ENCODE measurements at regions not wholly inside any gene's neighbourhood (a gene's known extent, or its start where the extent isn't known, plus 50 kb on each side); places are given as distances from the start of the nearest gene placed in this dataset.
A peak's percentile ranks its signal among the peaks of the same experiment; 100 is the strongest.

DNA sequence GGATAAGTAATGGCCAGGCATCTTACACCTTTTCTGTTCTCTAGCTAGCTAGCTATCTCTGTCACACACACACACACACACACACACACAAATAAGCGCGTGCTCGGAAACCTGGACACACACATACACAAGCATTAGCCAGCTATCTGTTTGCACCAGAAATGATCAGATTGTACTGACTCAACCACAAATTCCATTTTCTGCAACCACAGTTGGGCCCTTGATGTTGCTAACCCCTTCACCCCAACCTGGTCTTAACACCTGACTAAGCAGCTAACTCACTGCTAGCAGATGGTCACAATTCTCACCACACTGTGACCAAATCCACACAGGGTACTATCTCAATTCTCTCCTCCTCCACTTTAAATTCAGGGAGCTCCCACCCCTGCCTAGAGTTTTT is 183.0 kb upstream of the THBS1 start:
- Mint-ChIP-seq H3K36me3 (no peaks in the 10 kb centered on the region), H3K27me3 (peaks cover 0 to 7% of the 10 kb centered on the region in 2 donors), H3K4me1 (no peaks in the 10 kb centered on the region), H3K27ac (no peak overlapping the region), H3K9me3 (peaks cover 0 to 2% of the 10 kb centered on the region in 2 donors), H3K4me3 (no peak overlapping the region)
- no peak for ATAC-seq (replicated peaks)
- DNase-seq, result no peak

DNA sequence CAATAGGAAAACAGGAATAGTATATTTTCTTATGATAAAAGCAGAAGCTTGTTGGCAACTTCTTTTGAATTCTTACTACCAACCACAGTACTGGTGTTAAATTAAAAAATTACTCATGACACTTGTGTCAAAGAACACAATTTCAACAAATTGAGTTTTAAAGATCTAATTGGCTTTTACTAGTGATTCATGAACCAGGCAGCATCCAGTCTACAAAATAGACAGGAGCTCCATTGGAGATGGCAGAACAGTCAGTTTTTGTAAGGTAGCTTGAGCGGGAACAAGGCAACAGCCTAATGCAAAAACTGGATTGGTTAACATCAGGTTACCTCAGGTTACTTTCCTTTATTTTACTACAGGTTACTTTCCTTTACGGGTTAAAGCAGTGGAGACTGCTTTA is 181.3 kb upstream of the THBS1 start:
- H3K27ac Mint-ChIP-seq, result no peak overlapping the region
- H3K36me3 Mint-ChIP-seq, result no peaks in the 10 kb centered on the region
- H3K4me3 Mint-ChIP-seq, result no peak overlapping the region
- no peaks in the 10 kb centered on the region for H3K4me1 Mint-ChIP-seq
- ATAC-seq (replicated peaks) (no peak), DNase-seq (no peak)
- peaks cover 0 to 2% of the 10 kb centered on the region in 2 donors for H3K9me3 Mint-ChIP-seq
- H3K27me3 Mint-ChIP-seq, result peaks cover 3 to 7% of the 10 kb centered on the region in 2 donors

DNA sequence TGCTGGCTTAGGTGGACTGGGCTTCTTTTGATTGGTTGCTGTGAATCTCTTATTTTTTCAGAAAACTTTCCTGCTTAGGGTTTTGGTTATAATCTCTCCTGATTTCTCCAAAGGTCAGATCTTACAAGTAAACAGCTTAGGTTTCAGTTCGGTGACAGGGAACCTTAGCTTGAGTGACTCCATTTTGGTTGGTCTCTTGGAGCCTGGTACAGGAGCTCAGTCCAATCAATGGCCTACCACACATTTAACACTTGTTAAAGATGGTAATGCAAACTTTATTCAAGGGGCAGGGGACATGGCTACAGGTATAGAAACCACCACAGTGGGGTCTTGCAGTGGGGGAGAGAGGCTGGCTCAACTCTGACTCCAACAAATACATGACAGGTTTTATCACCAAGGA is 180.9 kb upstream of the THBS1 start:
- H3K4me1 Mint-ChIP-seq, result no peaks in the 10 kb centered on the region
- no peak overlapping the region for H3K4me3 Mint-ChIP-seq
- H3K27ac Mint-ChIP-seq, result no peak overlapping the region
- peaks cover 0 to 2% of the 10 kb centered on the region in 2 donors for H3K9me3 Mint-ChIP-seq
- no peaks in the 10 kb centered on the region for H3K36me3 Mint-ChIP-seq
- ATAC-seq (replicated peaks) (no peak), DNase-seq (no peak)
- peaks cover 5 to 7% of the 10 kb centered on the region in 2 donors for H3K27me3 Mint-ChIP-seq

DNA sequence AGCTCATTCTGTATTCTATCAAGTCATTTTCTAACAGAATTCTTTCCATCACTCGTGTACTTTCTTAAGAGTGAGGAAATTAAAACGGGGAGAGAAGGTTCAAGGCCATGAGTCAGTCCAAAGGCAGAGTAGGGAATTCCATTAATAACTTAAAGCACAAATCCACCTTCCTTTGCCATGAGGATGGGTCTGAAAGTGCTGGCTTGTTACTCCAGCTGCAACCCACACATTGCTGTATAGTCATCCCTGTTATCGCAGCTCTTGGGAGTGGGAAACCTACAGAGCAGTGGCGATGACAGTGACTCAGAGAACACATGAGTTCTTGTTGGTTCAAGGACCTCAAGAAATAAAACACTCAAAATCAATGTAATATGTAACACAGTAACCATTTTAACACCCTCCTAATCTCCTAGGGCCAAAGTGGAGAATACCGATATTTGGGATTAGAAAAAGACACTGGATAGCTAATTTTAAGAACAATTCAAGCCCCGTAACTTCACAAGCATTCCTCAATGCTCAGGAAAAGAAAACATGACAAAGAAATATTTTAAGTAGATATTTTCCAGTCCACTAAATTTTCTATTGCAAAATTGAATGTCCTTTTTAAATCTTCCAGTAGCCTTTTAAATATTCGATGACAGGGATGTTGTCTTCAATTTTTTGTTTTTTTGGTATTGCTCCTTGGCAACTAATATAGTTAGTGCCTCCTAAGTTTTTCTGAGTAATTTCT is 179.9 kb upstream of the THBS1 start:
- Mint-ChIP-seq H3K27me3 (peaks cover 0 to 12% of the 10 kb centered on the region in 2 donors), H3K4me1 (no peaks in the 10 kb centered on the region), H3K27ac (no peak overlapping the region), H3K4me3 (no peak overlapping the region), H3K9me3 (peaks cover 0 to 2% of the 10 kb centered on the region in 2 donors), H3K36me3 (no peaks in the 10 kb centered on the region)
- ATAC-seq (replicated peaks), result no peak
- DNase-seq, result no peak

DNA sequence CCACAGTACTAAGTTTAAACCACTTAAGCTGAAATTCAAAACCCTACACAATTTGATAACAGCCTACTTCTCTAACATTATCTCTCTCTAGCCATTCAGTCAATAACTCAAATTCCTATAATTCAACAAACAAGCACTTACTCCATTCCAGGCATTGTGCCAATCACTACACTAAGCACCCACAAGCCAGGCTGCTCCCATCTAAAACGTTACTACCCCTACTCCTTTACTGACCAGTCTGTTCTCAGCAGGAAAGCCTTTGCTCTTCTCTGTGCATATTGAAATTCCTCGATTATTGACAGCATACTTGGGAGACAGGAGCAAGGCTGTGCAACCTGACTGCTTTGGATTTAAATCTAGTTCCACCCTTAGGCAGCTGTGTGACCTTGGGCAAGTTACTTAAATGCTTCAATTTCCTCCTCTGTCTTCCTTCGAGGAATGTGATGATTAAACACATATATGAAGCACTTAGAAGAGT is 177.2 kb upstream of the THBS1 start:
- Mint-ChIP-seq H3K9me3 (no peaks in the 10 kb centered on the region), H3K27me3 (peaks cover 10 to 25% of the 10 kb centered on the region in 2 donors), H3K4me1 (peaks cover 2 to 7% of the 10 kb centered on the region in 2 donors), H3K4me3 (no peak overlapping the region), H3K27ac (no peak overlapping the region), H3K36me3 (no peaks in the 10 kb centered on the region)
- ATAC-seq (replicated peaks) (no peak), DNase-seq (no peak)

DNA sequence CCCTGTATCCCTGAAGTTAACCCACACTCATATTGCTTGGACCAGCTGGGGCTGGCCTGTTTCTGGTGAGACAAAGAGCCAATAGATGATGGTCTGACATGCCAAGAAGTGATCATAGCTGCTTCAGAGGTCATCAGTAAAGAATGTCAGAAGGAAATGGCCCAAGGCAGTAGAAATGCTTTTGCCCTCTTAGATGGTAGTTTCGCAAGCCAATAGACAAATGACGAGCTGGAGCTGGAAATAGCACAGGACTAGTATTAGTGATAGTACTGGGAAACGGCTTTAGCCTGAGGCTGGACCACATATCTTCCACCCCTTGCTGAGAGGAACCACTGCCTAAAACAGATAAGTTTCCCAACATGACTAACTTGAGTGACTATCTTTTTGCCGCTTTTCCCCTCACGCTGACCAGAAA is 176.1 kb upstream of the THBS1 start:
- Mint-ChIP-seq H3K36me3 (no peaks in the 10 kb centered on the region), H3K27ac (no peak overlapping the region), H3K27me3 (peaks cover 10 to 25% of the 10 kb centered on the region in 2 donors), H3K9me3 (no peaks in the 10 kb centered on the region), H3K4me1 (peaks cover 2 to 7% of the 10 kb centered on the region in 2 donors), H3K4me3 (no peak overlapping the region)
- no peak for ATAC-seq (replicated peaks)
- DNase-seq, result no peak

DNA sequence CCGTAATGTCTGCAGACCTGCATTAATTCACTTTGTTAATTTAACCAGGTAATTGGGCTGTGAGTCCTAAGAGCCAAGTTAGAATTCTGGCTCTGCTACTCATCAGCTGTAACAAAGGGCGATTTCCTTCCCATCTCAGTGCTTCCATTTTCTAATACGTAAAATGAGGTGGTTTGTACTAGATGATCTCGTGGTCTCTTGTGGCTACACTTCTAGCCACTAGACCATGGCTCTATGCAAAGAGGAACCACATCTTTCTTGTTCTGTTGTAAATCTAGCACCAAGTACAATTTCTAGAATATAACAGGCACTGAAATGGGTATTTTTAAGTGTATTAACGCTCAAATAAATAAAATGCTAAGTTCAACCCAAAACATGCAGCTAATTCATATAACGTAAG is 174.4 kb upstream of the THBS1 start:
- no peak overlapping the region for H3K27ac Mint-ChIP-seq
- peaks cover 2 to 10% of the 10 kb centered on the region in 2 donors for H3K4me1 Mint-ChIP-seq
- H3K36me3 Mint-ChIP-seq, result no peaks in the 10 kb centered on the region
- DNase-seq, result no peak
- no peak overlapping the region for H3K4me3 Mint-ChIP-seq
- H3K27me3 Mint-ChIP-seq, result peaks cover 10 to 32% of the 10 kb centered on the region in 2 donors
- ATAC-seq (replicated peaks), result peak; percentile 59 to 75
- no peaks in the 10 kb centered on the region for H3K9me3 Mint-ChIP-seq

DNA sequence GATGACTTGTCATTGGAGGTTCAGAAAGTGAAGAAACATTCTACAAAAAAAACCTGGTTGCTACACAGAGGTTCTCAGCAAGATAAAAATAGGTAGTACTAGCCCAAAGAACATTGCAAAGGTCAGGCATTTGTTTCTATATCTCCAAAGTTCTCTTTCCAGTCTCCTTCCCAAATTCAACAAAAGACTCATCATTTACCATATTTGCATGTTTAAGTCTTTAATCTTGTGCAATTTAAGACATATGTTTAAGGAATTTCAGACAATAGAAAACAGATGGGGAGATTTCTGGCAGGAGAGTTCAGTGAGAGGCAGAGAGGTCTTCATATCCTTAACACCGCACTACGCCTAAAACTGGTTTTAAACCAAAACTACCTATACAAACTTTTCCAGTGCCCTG is 173.8 kb upstream of the THBS1 start:
- H3K9me3 Mint-ChIP-seq, result no peaks in the 10 kb centered on the region
- no peak for ATAC-seq (replicated peaks)
- no peaks in the 10 kb centered on the region for H3K36me3 Mint-ChIP-seq
- H3K27me3 Mint-ChIP-seq, result peaks cover 10 to 37% of the 10 kb centered on the region in 2 donors
- H3K4me1 Mint-ChIP-seq, result peaks cover 7 to 17% of the 10 kb centered on the region in 2 donors
- H3K27ac Mint-ChIP-seq, result no peak overlapping the region
- no peak overlapping the region for H3K4me3 Mint-ChIP-seq
- no peak for DNase-seq

DNA sequence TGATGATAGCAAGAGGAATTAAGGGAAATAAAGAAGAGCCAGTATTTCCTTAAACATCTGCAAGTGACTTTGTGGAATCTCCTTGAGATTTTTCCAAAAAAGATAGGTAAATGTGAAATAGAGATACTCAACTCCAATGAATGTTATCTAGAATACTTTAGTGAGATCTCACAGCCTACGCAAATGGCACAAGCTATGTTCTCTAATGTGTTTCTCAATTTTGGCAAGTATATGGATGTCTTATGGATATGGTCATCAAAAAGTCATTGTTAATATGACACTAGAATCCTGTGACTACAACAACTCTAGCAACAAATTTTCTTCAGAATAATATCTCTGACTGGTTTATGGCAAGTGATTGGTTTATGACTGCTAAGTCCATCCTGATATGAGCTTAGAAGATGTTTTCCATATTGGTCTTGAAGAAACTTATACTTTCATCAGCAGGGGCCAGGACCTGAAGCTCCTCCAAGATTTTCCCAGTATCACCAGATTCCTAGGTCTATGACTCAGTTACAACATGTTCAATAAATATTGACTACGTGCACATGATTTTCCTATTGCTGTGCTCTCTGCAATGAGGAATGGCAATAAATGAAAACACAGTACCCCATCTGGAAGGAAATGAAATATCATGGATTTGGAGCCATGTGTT is 170.9 kb upstream of the THBS1 start:
- H3K4me1 Mint-ChIP-seq, result peaks cover 7 to 29% of the 10 kb centered on the region in 2 donors
- peaks cover 18 to 44% of the 10 kb centered on the region in 2 donors for H3K27me3 Mint-ChIP-seq
- no peak overlapping the region for H3K4me3 Mint-ChIP-seq
- DNase-seq (no peak), ATAC-seq (replicated peaks) (no peak)
- H3K36me3 Mint-ChIP-seq, result no peaks in the 10 kb centered on the region
- no peak overlapping the region for H3K27ac Mint-ChIP-seq
- H3K9me3 Mint-ChIP-seq, result no peaks in the 10 kb centered on the region

DNA sequence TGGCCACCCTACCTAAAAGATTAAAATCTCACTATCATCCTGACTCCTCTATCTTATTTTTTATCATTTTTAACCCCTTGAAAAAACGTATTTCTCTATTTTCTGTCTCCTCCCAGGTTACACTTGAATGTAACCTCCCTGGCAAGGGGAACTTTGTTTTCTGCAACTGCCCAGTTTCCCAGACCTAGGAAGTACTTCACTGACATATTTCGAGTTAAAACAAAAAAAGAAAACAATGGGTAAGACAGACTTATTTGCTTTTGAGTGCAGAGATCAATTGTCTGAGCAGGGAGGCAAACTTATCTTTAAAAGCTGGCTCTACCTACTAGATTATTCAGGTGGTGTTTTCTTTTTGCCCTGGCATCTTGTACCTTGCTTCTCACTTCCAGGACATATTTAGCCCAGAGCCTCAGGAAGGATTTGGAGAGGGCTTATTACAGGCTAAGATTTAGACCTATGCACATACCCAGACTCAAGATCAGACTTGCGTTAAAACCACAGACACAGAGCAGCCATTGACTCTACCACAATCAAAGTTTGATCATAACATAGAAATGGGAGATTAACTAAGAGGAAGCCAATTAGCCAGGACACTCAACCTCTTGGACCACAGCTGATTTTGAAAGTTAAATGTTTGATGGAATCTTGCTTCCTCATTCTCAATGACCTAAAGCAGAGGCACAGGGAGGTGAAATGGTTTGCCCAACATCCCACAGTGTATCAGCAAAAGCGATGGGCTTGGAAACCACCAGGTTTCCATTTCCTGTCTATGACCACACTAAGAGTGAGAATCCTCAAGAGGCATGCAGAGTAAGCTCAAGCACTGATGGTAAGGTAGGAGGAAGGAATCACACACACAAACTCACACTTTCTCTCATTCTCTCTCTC is 169.5 kb upstream of the THBS1 start:
- Mint-ChIP-seq H3K27ac (no peak overlapping the region), H3K9me3 (no peaks in the 10 kb centered on the region), H3K4me3 (no peak overlapping the region), H3K4me1 (peaks cover 4 to 29% of the 10 kb centered on the region in 2 donors), H3K36me3 (no peaks in the 10 kb centered on the region), H3K27me3 (peaks cover 22 to 44% of the 10 kb centered on the region in 2 donors)
- ATAC-seq (replicated peaks) (peak; percentile 95 to 99), DNase-seq (peak; percentile 31)

DNA sequence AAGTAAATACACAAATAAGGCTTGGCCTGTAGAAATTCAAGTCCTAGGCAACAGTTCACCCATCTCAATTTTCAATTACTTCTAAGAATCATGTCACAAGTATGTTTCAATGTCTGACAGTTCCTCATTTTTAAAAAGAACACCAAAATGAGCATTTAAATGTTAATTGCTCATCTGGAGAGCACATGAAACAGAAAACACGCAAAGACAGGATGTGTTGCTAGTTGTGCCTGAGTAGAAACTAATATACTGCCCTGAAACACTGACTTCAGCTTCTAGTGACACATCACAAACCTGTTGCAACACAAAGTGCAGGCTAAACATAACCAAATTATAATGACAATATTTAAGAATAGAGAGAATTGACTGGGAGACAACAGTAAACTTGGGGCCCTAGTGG is 167.3 kb upstream of the THBS1 start:
- DNase-seq, result no peak
- H3K27me3 Mint-ChIP-seq, result peaks cover 20 to 43% of the 10 kb centered on the region in 2 donors
- H3K9me3 Mint-ChIP-seq, result peaks cover 4 to 7% of the 10 kb centered on the region in 2 donors
- H3K4me3 Mint-ChIP-seq, result no peak overlapping the region
- ATAC-seq (replicated peaks), result peak in 1 of 2 donors; percentile 56
- H3K36me3 Mint-ChIP-seq, result no peaks in the 10 kb centered on the region
- peaks cover 4 to 23% of the 10 kb centered on the region in 2 donors for H3K4me1 Mint-ChIP-seq
- no peak overlapping the region for H3K27ac Mint-ChIP-seq

DNA sequence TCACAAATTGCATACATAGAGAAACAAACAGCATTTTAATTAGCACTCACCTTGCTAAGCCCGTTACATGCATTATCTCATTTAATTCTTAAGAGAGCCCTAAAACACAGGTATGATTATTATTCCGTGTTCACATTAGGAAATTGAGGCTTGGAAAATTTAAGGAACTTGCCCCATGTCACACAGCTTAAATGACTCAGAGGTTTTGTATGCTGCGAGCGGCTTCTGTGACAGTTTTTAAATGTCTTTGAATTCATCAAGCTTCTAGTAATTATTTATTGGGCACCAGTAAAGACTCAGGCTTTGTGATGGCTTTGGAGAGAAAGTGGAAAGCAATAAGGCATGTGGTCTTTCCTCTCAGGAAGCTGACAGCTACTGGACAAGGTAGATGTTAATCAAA is 166.7 kb upstream of the THBS1 start:
- peaks cover 4 to 23% of the 10 kb centered on the region in 2 donors for H3K4me1 Mint-ChIP-seq
- H3K27me3 Mint-ChIP-seq, result peaks cover 20 to 43% of the 10 kb centered on the region in 2 donors
- H3K4me3 Mint-ChIP-seq, result no peak overlapping the region
- no peaks in the 10 kb centered on the region for H3K36me3 Mint-ChIP-seq
- no peak overlapping the region for H3K27ac Mint-ChIP-seq
- peaks cover 4 to 8% of the 10 kb centered on the region in 2 donors for H3K9me3 Mint-ChIP-seq
- ATAC-seq (replicated peaks) (no peak), DNase-seq (no peak)

DNA sequence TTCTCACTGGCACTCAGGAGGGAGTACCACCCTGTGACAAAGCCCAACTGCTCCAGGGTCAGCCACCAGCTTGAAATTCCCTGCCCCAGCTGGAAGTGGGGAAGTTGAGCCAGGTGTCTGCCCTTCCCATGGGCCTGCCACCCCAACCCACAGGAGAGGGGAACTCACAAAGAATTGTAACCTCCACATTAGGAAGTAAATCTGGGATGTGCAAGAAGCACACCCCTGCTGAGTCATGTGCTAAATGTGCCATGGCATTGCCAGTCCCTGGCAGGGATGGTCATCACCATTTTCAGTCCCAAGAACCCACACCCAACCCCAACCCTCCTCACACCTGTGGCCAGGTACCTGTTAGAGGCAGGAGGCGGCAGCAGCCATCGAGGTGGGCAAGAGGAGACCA is 165.2 kb upstream of the THBS1 start:
- ATAC-seq (replicated peaks) (no peak), DNase-seq (no peak)
- Mint-ChIP-seq H3K27me3 (peaks cover 28 to 43% of the 10 kb centered on the region in 2 donors), H3K36me3 (no peaks in the 10 kb centered on the region), H3K9me3 (peaks cover 4 to 8% of the 10 kb centered on the region in 2 donors), H3K4me3 (no peak overlapping the region), H3K4me1 (peaks cover 4 to 23% of the 10 kb centered on the region in 2 donors), H3K27ac (no peak overlapping the region)

DNA sequence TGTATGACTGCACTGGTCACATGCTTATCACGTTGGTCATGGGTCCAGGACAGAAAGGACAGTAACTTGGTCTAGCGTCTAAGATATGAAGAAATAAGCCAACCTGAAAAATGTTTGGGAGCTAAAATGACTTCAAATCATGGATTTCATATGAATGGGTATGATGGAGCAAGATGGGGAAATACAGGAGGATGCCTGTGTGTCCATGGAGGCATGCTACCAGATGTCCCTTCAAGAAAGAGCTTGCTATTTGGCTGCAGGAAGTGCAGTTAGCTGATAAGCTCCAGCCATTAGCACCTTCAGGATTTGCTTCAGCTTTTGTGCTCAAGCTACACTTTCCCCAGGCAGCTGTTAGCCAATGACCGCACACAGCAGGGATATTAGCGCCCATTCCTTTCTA is 164.6 kb upstream of the THBS1 start:
- Mint-ChIP-seq H3K4me1 (peaks cover 4 to 21% of the 10 kb centered on the region in 2 donors), H3K27me3 (peaks cover 28 to 37% of the 10 kb centered on the region in 2 donors), H3K4me3 (no peak overlapping the region), H3K27ac (no peak overlapping the region), H3K9me3 (peaks cover 4 to 8% of the 10 kb centered on the region in 2 donors), H3K36me3 (no peaks in the 10 kb centered on the region)
- DNase-seq, result no peak
- ATAC-seq (replicated peaks), result no peak

All from stimulated activated naive B cell treated with anti-CD40 and anti-IgM and Interleukin-4, amounts not matched to agents 10 μg/mL and 1 μg/mL and 100 μg/mL, for 72 hours (primary cell).